GM19438 (cell line): ENCODE measurements at regions not wholly inside any gene's neighbourhood (a gene's known extent, or its start where the extent isn't known, plus 50 kb on each side); places are given as distances from the start of the nearest gene placed in this dataset.
"Not testable (repeated sequence)": the region's sequence is repeated elsewhere in the genome, so short reads cannot be mapped to it uniquely, and the experiment has no call there.

Experiments
- ATAC-seq: cut with Tn5 transposase; IDR thresholded peaks from one replicate; pipeline ENCODE4 v1.9.1; 2021; ENCODE audit warnings: low read depth; ENCODE audit not compliant: unreplicated experiment

- no peak for ATAC-seq
Observed at GRCh38 chr3:144948711-144949110, 977.1 kb downstream of the DIPK2A start.

- ATAC-seq, result no peak
Observed at GRCh38 chr3:144953959-144954358, 982.3 kb downstream of the DIPK2A start.

- ATAC-seq, result no peak
Observed at GRCh38 chr3:144957398-144958101, 985.9 kb downstream of the DIPK2A start.

GRCh38 chr3:144963810-144964209 lies 992.2 kb downstream of the DIPK2A start:
- ATAC-seq, result no peak

- no peak for ATAC-seq
Observed at GRCh38 chr3:144966560-144966959, 994.9 kb downstream of the DIPK2A start.

GRCh38 chr3:144968750-144969350 lies 997.2 kb downstream of the DIPK2A start:
- no peak for ATAC-seq

- ATAC-seq, result not testable (repeated sequence)
Observed at GRCh38 chr3:144984481-144984880, 1012.9 kb downstream of the DIPK2A start.

GRCh38 chr3:144989807-144990206 lies 1018.2 kb downstream of the DIPK2A start:
- ATAC-seq, result no peak

- ATAC-seq, result no peak
Observed at GRCh38 chr3:144995856-144996255, 1024.2 kb downstream of the DIPK2A start.

- no peak for ATAC-seq
Observed at GRCh38 chr3:145005427-145005826, 1033.8 kb downstream of the DIPK2A start.

- ATAC-seq, result no peak
Observed at GRCh38 chr3:145006271-145006670, 1034.6 kb downstream of the DIPK2A start.

- no peak for ATAC-seq
Observed at GRCh38 chr3:145013931-145014330, 1042.3 kb downstream of the DIPK2A start.

- no peak for ATAC-seq
Observed at GRCh38 chr3:145015253-145015652, 1043.6 kb downstream of the DIPK2A start.

- ATAC-seq, result no peak
Observed at GRCh38 chr3:145017959-145018358, 1046.3 kb downstream of the DIPK2A start.

- ATAC-seq, result no peak
Observed at GRCh38 chr3:145022447-145022846, 1050.8 kb downstream of the DIPK2A start.

GRCh38 chr3:145024700-145025099 lies 1053.1 kb downstream of the DIPK2A start:
- no peak for ATAC-seq

- ATAC-seq, result not testable (repeated sequence)
Observed at GRCh38 chr3:145027186-145027585, 1055.6 kb downstream of the DIPK2A start.

- no peak for ATAC-seq
Observed at GRCh38 chr3:145032791-145033190, 1061.2 kb downstream of the DIPK2A start.

- ATAC-seq, result no peak
Observed at GRCh38 chr3:145035682-145036081, 1064.1 kb downstream of the DIPK2A start.

- ATAC-seq, result not testable (repeated sequence)
Observed at GRCh38 chr3:145054055-145054454, 1082.4 kb downstream of the DIPK2A start.

- ATAC-seq, result no peak
Observed at GRCh38 chr3:145055375-145056076, 1083.9 kb downstream of the DIPK2A start.

GRCh38 chr3:145058483-145058882 lies 1086.9 kb downstream of the DIPK2A start:
- ATAC-seq, result no peak
